Astrocyte of the hippocampus (primary cell): ENCODE measurements at regions not wholly inside any gene's neighbourhood (a gene's known extent, or its start where the extent isn't known, plus 50 kb on each side); places are given as distances from the start of the nearest gene placed in this dataset.
"Not testable (repeated sequence)": the region's sequence is repeated elsewhere in the genome, so short reads cannot be mapped to it uniquely, and the experiment has no call there.

Experiments
- DNase-seq: peaks from one replicate; pipeline ENCODE4 v3.0.0; 2011; ENCODE audit warnings: low read depth, low spot score

DNA sequence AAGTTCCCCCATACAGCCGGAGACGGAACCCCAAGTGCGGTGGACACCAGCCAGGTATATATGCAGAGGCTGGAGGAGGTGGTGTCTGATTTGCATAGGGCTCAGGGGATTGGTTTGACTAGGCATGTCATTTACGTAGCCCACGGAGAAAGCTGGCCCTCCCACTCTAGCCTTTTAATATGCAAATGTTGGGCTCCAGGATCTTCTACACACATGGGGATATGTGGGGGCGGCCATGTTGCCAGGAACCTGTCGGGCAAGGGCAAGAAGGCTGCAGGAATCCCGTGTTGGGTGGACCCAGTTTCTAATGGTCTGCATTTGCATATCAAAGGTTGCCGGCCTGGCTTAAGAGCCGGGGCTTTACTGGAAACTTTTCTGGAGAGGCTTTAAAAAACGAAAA, 57.4 kb downstream of the FTHL17 start:
- DNase-seq = not testable (repeated sequence)

- no peak for DNase-seq
Measured at GRCh38 chrX:31012509-31013025, 59.3 kb downstream of the FTHL17 start.

DNA sequence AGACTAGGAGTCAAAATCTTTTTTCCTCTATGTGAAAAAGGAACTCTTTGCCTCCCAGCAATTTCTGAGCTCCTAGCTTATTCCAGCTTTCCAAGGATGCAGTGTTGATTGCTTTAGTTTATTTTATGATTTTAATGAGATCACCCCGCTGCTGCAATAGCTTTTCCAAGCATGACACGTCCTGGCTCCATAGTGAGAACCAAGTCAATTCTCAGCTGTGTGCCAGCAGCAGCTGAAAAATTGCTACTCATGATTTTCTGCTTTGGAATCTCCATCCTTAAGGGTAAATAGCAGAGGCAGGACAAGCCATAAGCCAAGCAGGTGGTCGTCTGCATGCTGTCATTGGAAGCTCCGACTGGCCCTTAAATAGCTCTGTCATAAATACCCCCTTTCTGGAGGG, 64.5 kb downstream of the FTHL17 start:
- no peak for DNase-seq

GRCh38 chrX:31006027-31006426, 65.8 kb downstream of the FTHL17 start:
- no peak for DNase-seq

GRCh38 chrX:30997411-30997810, 74.4 kb downstream of the FTHL17 start:
- DNase-seq = no peak

- DNase-seq = no peak
Measured at GRCh38 chrX:30995705-30996104, 76.1 kb downstream of the FTHL17 start.

DNA sequence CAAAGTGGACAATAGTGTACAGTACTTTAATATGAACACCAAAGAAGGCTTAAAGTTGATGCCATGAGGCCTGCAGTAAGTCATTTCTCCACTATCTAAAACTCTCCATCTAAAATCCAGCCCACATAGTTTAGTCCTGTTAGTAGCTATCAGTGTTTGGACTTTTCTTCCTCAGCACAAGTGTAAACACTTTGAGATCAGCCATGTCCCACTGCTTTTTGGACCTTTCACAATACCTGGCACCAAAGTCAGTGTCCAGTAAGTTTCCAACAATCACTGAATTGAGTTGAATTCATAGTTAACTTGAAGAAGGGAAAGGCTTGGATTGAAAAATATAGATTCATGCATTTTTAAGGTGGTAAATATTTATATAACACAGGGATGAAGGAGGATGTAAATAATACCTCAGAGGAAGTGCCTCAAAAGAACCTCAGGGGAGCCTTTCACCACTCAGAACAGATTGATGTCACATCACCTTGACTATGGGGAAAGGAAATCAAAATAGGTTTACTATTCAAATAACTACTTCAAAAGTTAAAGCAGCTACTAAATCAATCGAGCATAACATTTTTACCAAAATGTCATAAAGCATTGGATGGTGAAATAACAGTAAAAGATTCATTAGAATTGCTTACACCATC, 76.7 kb downstream of the FTHL17 start:
- no peak for DNase-seq

GRCh38 chrX:30994018-30994417, 77.8 kb downstream of the FTHL17 start:
- not testable (repeated sequence) for DNase-seq

GRCh38 chrX:30992381-30992904, 79.4 kb downstream of the FTHL17 start:
- peak; percentile 64 for DNase-seq

- DNase-seq = no peak
Measured at GRCh38 chrX:30990361-30990760, 81.5 kb downstream of the FTHL17 start.

DNA sequence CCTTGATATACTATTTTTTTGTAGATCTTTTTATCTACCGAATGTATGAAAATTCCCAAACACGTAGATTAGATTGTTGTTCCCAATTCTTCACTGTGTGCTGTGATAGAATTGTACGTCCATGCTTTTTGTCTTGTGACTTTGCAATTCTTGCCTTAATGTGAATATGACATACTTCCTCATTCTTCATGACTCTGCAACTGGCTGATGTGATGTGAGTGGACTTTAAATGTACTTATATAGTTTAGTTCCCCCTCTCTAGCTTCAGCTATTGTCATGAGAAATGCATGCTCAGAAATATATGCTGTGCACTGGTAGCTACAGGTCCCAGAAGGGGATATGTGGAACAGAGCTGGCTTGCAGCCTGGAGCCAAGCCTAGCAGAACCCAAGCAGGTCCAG, 89.4 kb downstream of the FTHL17 start:
- DNase-seq = no peak

DNA sequence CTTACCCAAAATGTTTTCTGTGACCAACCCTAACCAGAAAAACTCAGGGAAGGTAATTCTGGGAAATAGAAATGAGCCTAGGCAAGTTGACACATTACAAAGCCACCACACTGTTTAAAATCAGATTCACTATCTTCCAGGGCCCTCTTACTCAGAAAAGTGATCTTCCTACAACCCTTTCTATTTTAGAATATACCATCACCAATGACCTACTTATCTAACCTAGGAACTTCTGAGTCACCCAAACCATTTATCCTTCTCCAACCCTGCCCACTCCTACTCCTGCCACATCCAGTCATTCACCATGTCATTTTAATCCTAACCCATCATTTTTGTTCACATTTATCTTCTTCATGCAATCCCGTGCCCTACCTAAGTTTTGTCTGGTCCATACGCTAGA, 89.9 kb downstream of the FTHL17 start:
- DNase-seq = no peak

- DNase-seq = no peak
Measured at GRCh38 chrX:30979271-30979670, 90.2 kb upstream of the TAB3 start.

GRCh38 chrX:30975467-30975866, 86.4 kb upstream of the TAB3 start:
- DNase-seq = no peak

DNA sequence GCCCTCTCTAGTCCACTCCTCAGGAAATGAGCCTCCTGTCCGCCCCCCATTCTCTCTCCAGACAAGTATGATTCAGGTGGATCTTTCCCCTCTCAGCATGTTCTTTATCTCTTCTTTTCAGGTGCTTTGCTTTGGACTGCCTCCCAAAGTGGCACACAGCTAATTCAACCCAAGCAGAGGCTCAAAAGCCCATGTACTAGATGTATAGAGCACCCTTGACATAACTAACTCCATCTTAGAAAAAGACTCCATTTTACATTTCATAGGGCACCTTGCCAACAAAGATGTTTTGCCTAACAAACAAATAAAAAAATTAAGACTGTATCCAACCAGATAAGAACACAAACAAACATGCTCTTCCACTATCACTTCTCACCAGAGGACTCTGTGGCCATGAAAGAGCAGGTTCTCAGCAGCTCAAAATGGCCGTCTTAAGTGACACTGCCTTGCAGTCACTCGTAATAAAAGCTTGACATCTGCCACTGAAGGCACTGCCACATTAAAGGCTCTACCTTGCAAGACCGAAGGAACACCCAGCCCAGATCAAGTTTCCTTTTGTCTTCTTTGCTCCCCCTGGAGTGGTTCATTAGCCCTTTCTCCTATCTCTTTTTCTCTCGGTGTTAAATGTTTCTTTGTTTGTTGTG, 84.9 kb upstream of the TAB3 start:
- no peak for DNase-seq

DNA sequence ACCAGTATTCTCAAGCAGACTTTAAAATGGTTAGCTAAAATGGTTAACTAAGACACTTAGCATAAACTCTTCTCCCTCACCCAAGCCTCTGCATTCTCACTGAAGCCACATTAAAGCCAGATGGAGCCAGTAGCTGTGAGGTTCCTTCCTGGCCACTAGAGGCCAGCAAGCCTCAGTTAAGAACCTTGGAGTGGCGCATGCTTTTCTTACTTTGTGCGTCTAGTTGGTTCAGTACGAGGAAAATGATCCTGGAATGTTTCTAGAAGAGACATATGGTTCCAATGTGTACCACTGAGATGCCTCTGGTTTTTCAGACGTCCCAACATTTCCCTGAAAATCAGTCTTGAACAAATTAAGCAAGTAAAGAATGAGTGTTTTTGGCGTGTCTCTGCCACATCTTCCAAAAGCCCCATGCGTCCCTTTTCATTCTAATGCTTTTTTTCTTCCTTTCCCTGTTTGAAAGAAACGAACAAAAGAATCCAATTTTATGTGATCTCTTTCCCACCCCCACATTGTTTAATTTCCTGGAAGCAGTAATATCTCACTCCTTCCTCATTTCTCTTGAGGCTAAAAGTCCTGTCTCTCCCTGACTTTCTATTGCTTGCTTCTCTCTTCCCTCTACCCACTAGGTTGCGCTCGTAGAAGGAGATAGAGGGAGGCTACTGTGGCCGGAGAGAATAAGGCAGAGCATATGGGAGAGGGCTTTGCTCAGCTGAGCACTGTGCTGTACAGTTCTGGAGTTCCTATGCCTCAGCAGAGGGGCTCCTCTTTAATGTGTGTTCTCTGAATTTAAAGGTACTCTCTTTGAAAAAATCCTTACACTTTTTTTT, 82.9 kb upstream of the TAB3 start:
- peak; percentile 51 for DNase-seq

DNA sequence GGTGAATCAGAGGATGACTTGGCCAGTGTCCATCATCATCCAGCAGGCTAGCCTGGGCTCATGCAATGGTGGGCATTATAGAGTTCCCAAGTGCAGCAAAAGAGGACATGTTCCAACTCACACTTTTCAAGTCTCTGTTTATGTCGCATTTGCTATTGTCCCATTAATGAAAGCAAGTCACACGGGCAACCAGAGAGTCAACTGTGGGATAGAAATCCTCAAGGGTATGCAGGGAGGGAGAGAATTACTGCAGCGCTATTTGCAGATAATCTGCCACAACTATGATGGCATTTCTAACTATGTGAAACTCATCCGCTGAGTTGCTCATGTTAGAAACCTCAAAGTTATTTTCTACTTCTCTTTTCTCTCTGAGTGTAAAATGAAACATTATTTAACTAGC, 78.5 kb upstream of the TAB3 start:
- peak; percentile 56 for DNase-seq

DNA sequence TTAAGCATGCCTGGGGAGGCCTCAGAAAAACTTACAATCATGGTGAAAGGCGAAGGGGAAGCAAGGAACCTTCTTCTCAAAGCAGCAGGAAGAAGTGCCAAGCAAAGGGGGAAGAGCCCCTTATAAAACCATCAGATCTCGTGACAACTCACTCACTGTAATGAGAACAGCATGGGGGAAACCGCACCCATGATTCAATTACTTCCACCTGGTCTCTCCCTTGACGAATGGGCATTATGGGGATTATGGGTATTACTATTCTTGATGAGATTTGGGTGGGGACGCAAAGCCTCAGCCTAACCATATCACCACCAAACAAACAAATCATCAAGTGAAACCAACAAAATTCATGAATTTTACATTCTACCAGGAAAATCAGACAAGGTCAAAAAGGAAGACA, 76.7 kb upstream of the TAB3 start:
- DNase-seq = no peak

- DNase-seq = no peak
Measured at GRCh38 chrX:30961387-30962174, 72.5 kb upstream of the TAB3 start.

DNA sequence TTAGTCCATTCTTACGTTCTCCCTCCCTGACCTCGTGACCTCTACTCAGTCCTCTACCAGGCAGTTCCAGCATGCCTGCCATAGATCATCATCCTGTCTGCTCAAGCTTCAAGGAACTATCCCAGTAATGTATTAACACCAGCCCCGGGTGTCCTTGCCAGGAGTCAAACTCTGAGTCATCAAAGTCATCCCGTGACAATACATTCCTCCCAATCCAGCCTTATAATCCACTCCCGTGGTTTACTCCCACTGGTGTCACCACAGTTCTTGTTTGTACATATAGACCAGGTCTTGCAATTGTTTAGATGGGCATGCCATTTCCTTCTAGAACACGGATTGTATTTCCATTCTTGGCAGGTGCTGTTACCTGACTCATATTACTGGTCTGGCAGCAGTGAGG, 68.7 kb upstream of the TAB3 start:
- peak; percentile 62 for DNase-seq

GRCh38 chrX:30955687-30956086, 66.6 kb upstream of the TAB3 start:
- DNase-seq = no peak

GRCh38 chrX:30951003-30951402, 61.9 kb upstream of the TAB3 start:
- DNase-seq = no peak
